GM12865 (cell line): ENCODE measurements at regions not wholly inside any gene's neighbourhood (a gene's known extent, or its start where the extent isn't known, plus 50 kb on each side); places are given as distances from the start of the nearest gene placed in this dataset.

ENCODE experiments used
- DNase-seq: peaks from one replicate; pipeline ENCODE4 v3.0.0; 2010; ENCODE audit warnings: low read depth
- H3K4me3 ChIP-seq: 2 replicates; pipeline ENCODE4 v1.5.1; 2011; ENCODE audit warnings: mild to moderate bottlenecking, low read depth, low read length, control low read depth
- CTCF ChIP-seq: IDR thresholded peaks from 2 replicates; pipeline ENCODE4 v1.5.1; 2011; ENCODE audit warnings: low read length, control low read depth, low read depth, inconsistent platforms; ENCODE audit not compliant: insufficient read depth; ENCODE audit errors: missing control alignments

GRCh38 chr9:81782313-81782995, 93.1 kb upstream of the TLE1 start:
- no peak overlapping the region for H3K4me3 ChIP-seq
- DNase-seq: no peak
- no peak for TF ChIP-seq CTCF

GRCh38 chr9:81787747-81788632, 98.6 kb upstream of the TLE1 start:
- H3K4me3 ChIP-seq: no peak overlapping the region
- no peak for DNase-seq
- TF ChIP-seq CTCF: no peak

- no peak overlapping the region for H3K4me3 ChIP-seq
- DNase-seq: no peak
- no peak for TF ChIP-seq CTCF
Measured at GRCh38 chr9:81789721-81790120, 100.4 kb upstream of the TLE1 start.

GRCh38 chr9:81790166-81790565, 100.8 kb upstream of the TLE1 start:
- H3K4me3 ChIP-seq: no peak overlapping the region
- TF ChIP-seq CTCF: no peak
- DNase-seq: no peak

- TF ChIP-seq CTCF: no peak
- no peak overlapping the region for H3K4me3 ChIP-seq
- no peak for DNase-seq
Measured at GRCh38 chr9:81791076-81791475, 101.7 kb upstream of the TLE1 start.

GRCh38 chr9:81798606-81799005, 109.3 kb upstream of the TLE1 start:
- no peak for TF ChIP-seq CTCF
- DNase-seq: no peak
- no peak overlapping the region for H3K4me3 ChIP-seq
